SK-N-SH treated with all-trans-retinoic acid at 6 μM for 48 hours (cell line): ENCODE measurements at regions not wholly inside any gene's neighbourhood (a gene's known extent, or its start where the extent isn't known, plus 50 kb on each side); places are given as distances from the start of the nearest gene placed in this dataset.

Experiments used
- ATAC-seq: fragments of 200-7000 bp; cut with Tn5 transposase; 3 replicates; pipeline ENCODE4 v1.9.1; 2020; ENCODE audit warnings: mild to moderate bottlenecking, moderate library complexity
- ARNTL ChIP-seq: fragments of 450-650 bp; formaldehyde crosslinking; IDR thresholded peaks from 2 replicates; pipeline ENCODE4 v1.5.0; 2020; ENCODE audit warnings: low read depth, mild to moderate bottlenecking, moderate library complexity, borderline replicate concordance
- CREB5 ChIP-seq: fragments of 250-450 bp; sonication (Bioruptor Pico); IDR thresholded peaks from 2 replicates; pipeline ENCODE4 v1.5.1; 2020; ENCODE audit warnings: low read depth, mild to moderate bottlenecking, moderate library complexity
- ESRRG ChIP-seq: fragments of 250-450 bp; sonication (Bioruptor Pico); IDR thresholded peaks from 2 replicates; pipeline ENCODE4 v1.6.1; 2021; ENCODE audit warnings: mild to moderate bottlenecking
- ISL1 ChIP-seq: fragments of 250-450 bp; sonication (Bioruptor Pico); IDR thresholded peaks from 2 replicates; pipeline ENCODE4 v2.1.2; 2022; ENCODE audit warnings: mild to moderate bottlenecking, moderate library complexity
- POU6F1 ChIP-seq: fragments of 250-450 bp; sonication (Bioruptor Pico); IDR thresholded peaks from 2 replicates; pipeline ENCODE4 v1.8.0; 2021; ENCODE audit warnings: low read depth, mild to moderate bottlenecking, moderate library complexity, borderline replicate concordance
- PPARA ChIP-seq: fragments of 250-450 bp; sonication (Bioruptor Pico); IDR thresholded peaks from 2 replicates; pipeline ENCODE4 v1.5.0; 2020; ENCODE audit warnings: mild to moderate bottlenecking, borderline replicate concordance
- RARB ChIP-seq: fragments of 250-450 bp; sonication (Bioruptor Pico); IDR thresholded peaks from 2 replicates; pipeline ENCODE4 v1.8.0; 2021; ENCODE audit warnings: mild to moderate bottlenecking, moderate library complexity
- SNAI2 ChIP-seq: fragments of 250-450 bp; sonication (Bioruptor Pico); IDR thresholded peaks from 2 replicates; pipeline ENCODE4 v1.5.0; 2020; ENCODE audit warnings: mild to moderate bottlenecking, moderate library complexity
- TCF4 ChIP-seq: fragments of 250-450 bp; sonication (Bioruptor Pico); IDR thresholded peaks from 2 replicates; pipeline ENCODE4 v1.8.0; 2021; ENCODE audit warnings: mild to moderate bottlenecking, moderate library complexity, borderline replicate concordance
- TOX ChIP-seq: fragments of 250-450 bp; sonication (Bioruptor Pico); IDR thresholded peaks from 2 replicates; pipeline ENCODE4 v1.8.0; 2021; ENCODE audit warnings: mild to moderate bottlenecking, moderate library complexity, borderline replicate concordance
- ZFP3 ChIP-seq: fragments of 250-450 bp; sonication (Bioruptor Pico); IDR thresholded peaks from 2 replicates; pipeline ENCODE4 v1.5.0; 2020; ENCODE audit warnings: mild to moderate bottlenecking, moderate library complexity
- ZFP30 ChIP-seq: fragments of 450-650 bp; formaldehyde crosslinking; IDR thresholded peaks from 2 replicates; pipeline ENCODE4 v1.5.0; 2022; ENCODE audit warnings: mild to moderate bottlenecking, moderate library complexity
- ZNF565 ChIP-seq: fragments of 450-650 bp; formaldehyde crosslinking; conservative IDR thresholded peaks from 2 replicates; pipeline ENCODE4 v1.5.0; 2020; ENCODE audit warnings: low read depth, mild to moderate bottlenecking, moderate library complexity
- ZNF8 ChIP-seq: fragments of 450-650 bp; formaldehyde crosslinking; IDR thresholded peaks from 2 replicates; pipeline ENCODE4 v1.5.0; 2020; ENCODE audit warnings: mild to moderate bottlenecking, moderate library complexity
- TF ChIP-seq, protein P1 (sequence below): fragments of 250-450 bp; sonication (Bioruptor Pico); IDR thresholded peaks from 2 replicates; pipeline ENCODE4 v1.5.1; 2021; ENCODE audit warnings: mild to moderate bottlenecking, moderate library complexity
- TF ChIP-seq, protein P2 (sequence below): fragments of 250-450 bp; sonication (Bioruptor Pico); IDR thresholded peaks from 2 replicates; pipeline ENCODE4 v1.5.0; 2020; ENCODE audit warnings: mild to moderate bottlenecking, moderate library complexity

- no peak for ATAC-seq
- TF ChIP-seq PPARA (no peak), ZFP30 (CRISPR knock-in tag) (no peak), ARNTL (CRISPR knock-in tag) (no peak), ZNF8 (CRISPR knock-in tag) (no peak)
These were observed 474.1 kb upstream of the PRICKLE1 start for GRCh38 chr12:43063650-43064049.

GRCh38 chr12:43062201-43062895, 472.8 kb upstream of the PRICKLE1 start:
- no peak for TF ChIP-seq ISL1 (CRISPR knock-in tag)
- no peak for TF ChIP-seq SNAI2 (CRISPR knock-in tag)
- TF ChIP-seq CREB5 (CRISPR knock-in tag) = no peak
- no peak for TF ChIP-seq PPARA
- TF ChIP-seq ARNTL (CRISPR knock-in tag) = no peak
- TF ChIP-seq ZFP30 (CRISPR knock-in tag) = no peak
- TF ChIP-seq, protein P1, sequence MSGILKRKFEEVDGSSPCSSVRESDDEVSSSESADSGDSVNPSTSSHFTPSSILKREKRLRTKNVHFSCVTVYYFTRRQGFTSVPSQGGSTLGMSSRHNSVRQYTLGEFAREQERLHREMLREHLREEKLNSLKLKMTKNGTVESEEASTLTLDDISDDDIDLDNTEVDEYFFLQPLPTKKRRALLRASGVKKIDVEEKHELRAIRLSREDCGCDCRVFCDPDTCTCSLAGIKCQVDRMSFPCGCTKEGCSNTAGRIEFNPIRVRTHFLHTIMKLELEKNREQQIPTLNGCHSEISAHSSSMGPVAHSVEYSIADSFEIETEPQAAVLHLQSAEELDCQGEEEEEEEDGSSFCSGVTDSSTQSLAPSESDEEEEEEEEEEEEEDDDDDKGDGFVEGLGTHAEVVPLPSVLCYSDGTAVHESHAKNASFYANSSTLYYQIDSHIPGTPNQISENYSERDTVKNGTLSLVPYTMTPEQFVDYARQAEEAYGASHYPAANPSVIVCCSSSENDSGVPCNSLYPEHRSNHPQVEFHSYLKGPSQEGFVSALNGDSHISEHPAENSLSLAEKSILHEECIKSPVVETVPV (CRISPR knock-in tag) = no peak
- TF ChIP-seq RARB (CRISPR knock-in tag) = no peak
- no peak for TF ChIP-seq POU6F1 (CRISPR knock-in tag)
- no peak for TF ChIP-seq ZNF565
- no peak for TF ChIP-seq TOX (CRISPR knock-in tag)
- no peak for TF ChIP-seq ESRRG (CRISPR knock-in tag)
- TF ChIP-seq, protein P2, sequence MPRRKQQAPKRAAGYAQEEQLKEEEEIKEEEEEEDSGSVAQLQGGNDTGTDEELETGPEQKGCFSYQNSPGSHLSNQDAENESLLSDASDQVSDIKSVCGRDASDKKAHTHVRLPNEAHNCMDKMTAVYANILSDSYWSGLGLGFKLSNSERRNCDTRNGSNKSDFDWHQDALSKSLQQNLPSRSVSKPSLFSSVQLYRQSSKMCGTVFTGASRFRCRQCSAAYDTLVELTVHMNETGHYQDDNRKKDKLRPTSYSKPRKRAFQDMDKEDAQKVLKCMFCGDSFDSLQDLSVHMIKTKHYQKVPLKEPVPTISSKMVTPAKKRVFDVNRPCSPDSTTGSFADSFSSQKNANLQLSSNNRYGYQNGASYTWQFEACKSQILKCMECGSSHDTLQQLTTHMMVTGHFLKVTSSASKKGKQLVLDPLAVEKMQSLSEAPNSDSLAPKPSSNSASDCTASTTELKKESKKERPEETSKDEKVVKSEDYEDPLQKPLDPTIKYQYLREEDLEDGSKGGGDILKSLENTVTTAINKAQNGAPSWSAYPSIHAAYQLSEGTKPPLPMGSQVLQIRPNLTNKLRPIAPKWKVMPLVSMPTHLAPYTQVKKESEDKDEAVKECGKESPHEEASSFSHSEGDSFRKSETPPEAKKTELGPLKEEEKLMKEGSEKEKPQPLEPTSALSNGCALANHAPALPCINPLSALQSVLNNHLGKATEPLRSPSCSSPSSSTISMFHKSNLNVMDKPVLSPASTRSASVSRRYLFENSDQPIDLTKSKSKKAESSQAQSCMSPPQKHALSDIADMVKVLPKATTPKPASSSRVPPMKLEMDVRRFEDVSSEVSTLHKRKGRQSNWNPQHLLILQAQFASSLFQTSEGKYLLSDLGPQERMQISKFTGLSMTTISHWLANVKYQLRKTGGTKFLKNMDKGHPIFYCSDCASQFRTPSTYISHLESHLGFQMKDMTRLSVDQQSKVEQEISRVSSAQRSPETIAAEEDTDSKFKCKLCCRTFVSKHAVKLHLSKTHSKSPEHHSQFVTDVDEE (CRISPR knock-in tag) = no peak
- ATAC-seq = no peak

- TF ChIP-seq SNAI2 (CRISPR knock-in tag) (peak; percentile 92), TCF4 (CRISPR knock-in tag) (peak; percentile 70; the same call in 1 of the 2 replicates), ZFP3 (no peak), CREB5 (CRISPR knock-in tag) (0 out of 2 replicates have a peak, but pooled peaks have one; percentile 12), ISL1 (CRISPR knock-in tag) (no peak)
- TF ChIP-seq, protein P2 (CRISPR knock-in tag) = no peak
- no peak for ATAC-seq
These were observed 471.2 kb upstream of the PRICKLE1 start for GRCh38 chr12:43060742-43061141.
